HCT116 (cell line): ENCODE measurements at regions not wholly inside any gene's neighbourhood (a gene's known extent, or its start where the extent isn't known, plus 50 kb on each side); places are given as distances from the start of the nearest gene placed in this dataset.

Experiments
- ATAC-seq: fragments of 200-7000 bp; cut with Tn5 transposase; 2 replicates; pipeline ENCODE4 v1.9.1; 2020; ENCODE audit warnings: mild to moderate bottlenecking, moderate library complexity
- BruUV-seq: library from RNA; stranded (reverse); fragments of 400-500 nt; replicated peaks from 2 replicates; lab custom pipeline; 2021; lab: Mats Ljungman, UMichigan
- CTCF ChIA-PET: fragments of 300-600 bp; sonication (Branson Sonifier 250); formaldehyde crosslinking; loops from one replicate; lab custom pipeline; 2021; ENCODE audit warnings: antibody characterized with exemption; lab: Charles Lee
- POLR2A ChIA-PET: fragments of 300-600, 350-600 bp; sonication (Branson Sonifier 250); formaldehyde crosslinking; loops from one replicate; lab custom pipeline; 2021; ENCODE audit warnings: antibody characterized with exemption; lab: Charles Lee
- RAD21 ChIA-PET, 2 experiments: fragments of 300-600 bp; sonication (Branson Sonifier 250); formaldehyde crosslinking; loops; one replicate each; lab custom pipeline; 2023; ENCODE audit warnings: low total read pairs in 2 of 2; ENCODE audit not compliant: uncharacterized antibody in 2 of 2, unreplicated experiment in 2 of 2, low non-redundant PET in 1 of 2; lab: Charles Lee
- DNase-seq: peaks from one replicate; pipeline ENCODE4 v3.0.0-alpha.2; 2010; ENCODE audit warnings: low read depth, low spot score
- H2AFZ ChIP-seq: fragments of 200-600 bp; shearing (Covaris generic), sonication (generic); 2 replicates; pipeline ENCODE4 v1.6.1; 2017; ENCODE audit warnings: low read depth, mixed run types, mixed read lengths, antibody characterized with exemption, low read length; ENCODE audit not compliant: poor library complexity, severe bottlenecking
- H3K27ac ChIP-seq: 2 replicates; pipeline ENCODE4 v1.5.1; 2012; ENCODE audit warnings: low read depth, low read length
- H3K27me3 ChIP-seq: fragments of 200-600 bp; sonication (generic); 2 replicates; pipeline ENCODE4 v1.6.1; 2016; ENCODE audit warnings: mixed run types, low read length, mixed read lengths; ENCODE audit not compliant: insufficient read depth
- H3K36me3 ChIP-seq, 2 experiments: fragments of 200-500 bp in 1 of 2; fragments of 200-600 bp in 1 of 2; sonication (Bioruptor generic) in 1 of 2; sonication (generic) in 1 of 2; 2 replicates each; pipeline versions ENCODE4 v1.5.1 to v1.6.1; 2014 to 2016; ENCODE audit warnings: low read length in 2 of 2, inconsistent platforms in 1 of 2, mixed read lengths in 1 of 2, mixed run types in 1 of 2; ENCODE audit not compliant: insufficient read depth in 2 of 2, control insufficient read depth in 1 of 2
- H3K4me1 ChIP-seq, 2 experiments: fragments of 200-600 bp in 1 of 2; sonication (generic) in 1 of 2; 2 replicates each; pipeline versions ENCODE4 v1.5.1 to v1.6.1; 2012 to 2017; ENCODE audit warnings: low read length in 2 of 2, inconsistent platforms in 1 of 2, mild to moderate bottlenecking in 1 of 2, mixed read lengths in 1 of 2, mixed run types in 1 of 2, moderate library complexity in 1 of 2; ENCODE audit not compliant: insufficient read depth in 2 of 2, control insufficient read depth in 1 of 2
- H3K4me2 ChIP-seq: fragments of 200-600 bp; sonication (generic); 2 replicates; pipeline ENCODE4 v1.6.1; 2017; ENCODE audit warnings: mixed run types, low read length, mixed read lengths
- H3K4me3 ChIP-seq, 2 experiments: fragments of 200-600 bp in 1 of 2; sonication (generic) in 1 of 2; replicated peaks in 1 of 2; 2 replicates each; pipeline ENCODE4 v1.5.1; 2011 to 2016; ENCODE audit warnings: low read length in 2 of 2, control low read depth in 1 of 2, low read depth in 1 of 2, mild to moderate bottlenecking in 1 of 2, mixed read lengths in 1 of 2, mixed run types in 1 of 2
- H3K79me2 ChIP-seq: fragments of 200-600 bp; sonication (generic); 2 replicates; pipeline ENCODE4 v1.6.1; 2017; ENCODE audit warnings: mild to moderate bottlenecking, mixed run types, low read length, moderate library complexity, mixed read lengths; ENCODE audit not compliant: insufficient read depth
- H3K9ac ChIP-seq: fragments of 200-600 bp; sonication (generic); 2 replicates; pipeline ENCODE4 v1.6.1; 2016; ENCODE audit warnings: low read length, mixed read lengths
- H3K9me2 ChIP-seq: fragments of 200-600 bp; sonication (generic), shearing (Covaris generic); 2 replicates; pipeline ENCODE4 v1.6.1; 2017; ENCODE audit warnings: mixed run types, mild to moderate bottlenecking, moderate library complexity; ENCODE audit not compliant: insufficient read depth
- H3K9me3 ChIP-seq, 2 experiments: fragments of 200-500 bp in 1 of 2; fragments of 200-600 bp in 1 of 2; sonication (Bioruptor generic) in 1 of 2; sonication (generic) in 1 of 2; 2 replicates each; pipeline ENCODE4 v1.6.1; 2014 to 2017; ENCODE audit warnings: low read length in 2 of 2, mixed read lengths in 2 of 2, inconsistent platforms in 1 of 2, low read depth in 1 of 2, mild to moderate bottlenecking in 1 of 2, mixed run types in 1 of 2, moderate library complexity in 1 of 2; ENCODE audit not compliant: control insufficient read depth in 1 of 2, insufficient read depth in 1 of 2
- H4K20me1 ChIP-seq: fragments of 200-600 bp; sonication (generic), shearing (Covaris generic); 2 replicates; pipeline ENCODE4 v1.6.1; 2017; ENCODE audit warnings: mixed run types, mild to moderate bottlenecking, moderate library complexity; ENCODE audit not compliant: insufficient read depth
- EGR1 ChIP-seq: IDR thresholded peaks from 2 replicates; pipeline ENCODE4 v1.6.1; 2012; ENCODE audit warnings: low read depth
- EZH2phosphoT487 ChIP-seq: fragments of 200-600 bp; IDR thresholded peaks from 2 replicates; pipeline ENCODE4 v1.6.1; 2018; ENCODE audit warnings: antibody characterized with exemption, borderline replicate concordance
- FOSL1 ChIP-seq: IDR thresholded peaks from 2 replicates; pipeline ENCODE4 v1.6.1; 2012; ENCODE audit warnings: low read depth
- POLR2AphosphoS5 ChIP-seq: IDR thresholded peaks from 2 replicates; pipeline ENCODE4 v1.6.1; 2011; ENCODE audit warnings: mild to moderate bottlenecking, low read depth, low read length, moderate library complexity
- SIN3A ChIP-seq: IDR thresholded peaks from 2 replicates; pipeline ENCODE4 v1.6.1; 2012; ENCODE audit warnings: low read depth
- SP1 ChIP-seq: IDR thresholded peaks from 2 replicates; pipeline ENCODE4 v1.6.1; 2012; ENCODE audit warnings: low read depth
- SRF ChIP-seq: IDR thresholded peaks from 2 replicates; pipeline ENCODE4 v1.6.1; 2012; ENCODE audit warnings: low read depth
- YY1 ChIP-seq: IDR thresholded peaks from 2 replicates; pipeline ENCODE4 v1.6.1; 2011; ENCODE audit warnings: low read length, low read depth, moderate library complexity, mild to moderate bottlenecking; ENCODE audit not compliant: insufficient replicate concordance; ENCODE audit errors: extremely low read depth
- intact Hi-C: fragments of 100-400 bp; cut with micrococcal nuclease; formaldehyde crosslinking; loops from 2 replicates; pipeline ENCODE4 v1.10.0; 2022
- TF ChIP-seq, protein P1 (sequence below): IDR thresholded peaks from 2 replicates; pipeline ENCODE4 v1.6.1; 2012
- TF ChIP-seq, protein P2 (sequence below): IDR thresholded peaks from 2 replicates; pipeline ENCODE4 v1.6.1; 2011; ENCODE audit warnings: mild to moderate bottlenecking, low read length, moderate library complexity; ENCODE audit not compliant: insufficient replicate concordance; ENCODE audit errors: extremely low read depth
- TF ChIP-seq, protein P3 (sequence below): IDR thresholded peaks from 2 replicates; pipeline ENCODE4 v1.6.1; 2012

DNA sequence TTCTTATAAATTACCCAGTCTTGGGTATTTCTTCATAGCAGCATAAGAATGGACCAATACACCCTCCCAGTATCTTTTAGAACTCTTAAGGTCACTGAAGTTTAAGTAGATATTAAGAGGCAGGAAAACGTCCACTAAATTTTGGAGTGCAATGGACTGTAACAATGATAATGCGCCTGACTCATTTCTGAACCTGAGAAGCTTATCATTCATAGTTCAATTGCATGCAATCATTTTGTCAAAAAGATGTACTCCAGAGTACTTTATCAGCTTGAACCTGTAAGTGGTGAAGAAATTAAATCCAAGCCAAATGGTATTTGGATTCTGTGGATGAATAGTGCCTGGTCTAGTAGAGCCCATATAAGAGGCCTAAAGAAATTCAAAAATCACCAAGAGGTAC, 196.5 kb upstream of the CDH9 start:
- no peak overlapping the region for H3K4me2 ChIP-seq
- CTCF ChIA-PET = no interaction called here
- no peaks in the 10 kb centered on the region for H3K9me2 ChIP-seq
- DNase-seq (no peak), ATAC-seq (no peak)
- H3K79me2 ChIP-seq = no peaks in the 10 kb centered on the region
- H3K9me3 ChIP-seq = peaks cover 7 to 9% of the 10 kb centered on the region in 2 experiments; a peak in 2 of 4 replicates
- no peaks in the 10 kb centered on the region for H3K4me1 ChIP-seq
- H3K36me3 ChIP-seq = no peaks in the 10 kb centered on the region
- no peak overlapping the region for H3K27ac ChIP-seq
- no TSS peak for BruUV-seq
- H3K9ac ChIP-seq = no peak overlapping the region
- H4K20me1 ChIP-seq = no peaks in the 10 kb centered on the region
- TF ChIP-seq EGR1 (no peak), SRF (no peak), YY1 (no peak), FOSL1 (no peak), EZH2phosphoT487 (no peak), SIN3A (no peak), POLR2AphosphoS5 (no peak), SP1 (no peak)
- TF ChIP-seq, protein P1, sequence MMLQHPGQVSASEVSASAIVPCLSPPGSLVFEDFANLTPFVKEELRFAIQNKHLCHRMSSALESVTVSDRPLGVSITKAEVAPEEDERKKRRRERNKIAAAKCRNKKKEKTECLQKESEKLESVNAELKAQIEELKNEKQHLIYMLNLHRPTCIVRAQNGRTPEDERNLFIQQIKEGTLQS = no peak
- TF ChIP-seq, protein P2, sequence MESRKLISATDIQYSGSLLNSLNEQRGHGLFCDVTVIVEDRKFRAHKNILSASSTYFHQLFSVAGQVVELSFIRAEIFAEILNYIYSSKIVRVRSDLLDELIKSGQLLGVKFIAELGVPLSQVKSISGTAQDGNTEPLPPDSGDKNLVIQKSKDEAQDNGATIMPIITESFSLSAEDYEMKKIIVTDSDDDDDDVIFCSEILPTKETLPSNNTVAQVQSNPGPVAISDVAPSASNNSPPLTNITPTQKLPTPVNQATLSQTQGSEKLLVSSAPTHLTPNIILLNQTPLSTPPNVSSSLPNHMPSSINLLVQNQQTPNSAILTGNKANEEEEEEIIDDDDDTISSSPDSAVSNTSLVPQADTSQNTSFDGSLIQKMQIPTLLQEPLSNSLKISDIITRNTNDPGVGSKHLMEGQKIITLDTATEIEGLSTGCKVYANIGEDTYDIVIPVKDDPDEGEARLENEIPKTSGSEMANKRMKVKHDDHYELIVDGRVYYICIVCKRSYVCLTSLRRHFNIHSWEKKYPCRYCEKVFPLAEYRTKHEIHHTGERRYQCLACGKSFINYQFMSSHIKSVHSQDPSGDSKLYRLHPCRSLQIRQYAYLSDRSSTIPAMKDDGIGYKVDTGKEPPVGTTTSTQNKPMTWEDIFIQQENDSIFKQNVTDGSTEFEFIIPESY = no peak
- TF ChIP-seq, protein P3, sequence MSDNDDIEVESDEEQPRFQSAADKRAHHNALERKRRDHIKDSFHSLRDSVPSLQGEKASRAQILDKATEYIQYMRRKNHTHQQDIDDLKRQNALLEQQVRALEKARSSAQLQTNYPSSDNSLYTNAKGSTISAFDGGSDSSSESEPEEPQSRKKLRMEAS = no peak
- intact Hi-C loops = no loop called here
- H3K4me3 ChIP-seq = no peak overlapping the region
- RAD21 ChIA-PET = no interaction called here
- POLR2A ChIA-PET = no interaction called here
- H2AFZ ChIP-seq = no peak overlapping the region
- no peaks in the 10 kb centered on the region for H3K27me3 ChIP-seq
